Astrocyte (in vitro differentiated cells and primary cell): ENCODE measurements at regions not wholly inside any gene's neighbourhood (a gene's known extent, or its start where the extent isn't known, plus 50 kb on each side); places are given as distances from the start of the nearest gene placed in this dataset.

Experiments
- EZH2 ChIP-seq: IDR thresholded peaks from 2 replicates; pipeline ENCODE4 v1.6.1; 2012; ENCODE audit warnings: mild to moderate bottlenecking, low read length, inconsistent platforms; ENCODE audit not compliant: insufficient read depth
- TF ChIP-seq, protein P1 (sequence below): IDR thresholded peaks from 2 replicates; pipeline ENCODE4 v1.5.1; 2011; ENCODE audit warnings: low read depth, mild to moderate bottlenecking, inconsistent platforms, low read length, moderate library complexity; ENCODE audit not compliant: insufficient read depth

DNA sequence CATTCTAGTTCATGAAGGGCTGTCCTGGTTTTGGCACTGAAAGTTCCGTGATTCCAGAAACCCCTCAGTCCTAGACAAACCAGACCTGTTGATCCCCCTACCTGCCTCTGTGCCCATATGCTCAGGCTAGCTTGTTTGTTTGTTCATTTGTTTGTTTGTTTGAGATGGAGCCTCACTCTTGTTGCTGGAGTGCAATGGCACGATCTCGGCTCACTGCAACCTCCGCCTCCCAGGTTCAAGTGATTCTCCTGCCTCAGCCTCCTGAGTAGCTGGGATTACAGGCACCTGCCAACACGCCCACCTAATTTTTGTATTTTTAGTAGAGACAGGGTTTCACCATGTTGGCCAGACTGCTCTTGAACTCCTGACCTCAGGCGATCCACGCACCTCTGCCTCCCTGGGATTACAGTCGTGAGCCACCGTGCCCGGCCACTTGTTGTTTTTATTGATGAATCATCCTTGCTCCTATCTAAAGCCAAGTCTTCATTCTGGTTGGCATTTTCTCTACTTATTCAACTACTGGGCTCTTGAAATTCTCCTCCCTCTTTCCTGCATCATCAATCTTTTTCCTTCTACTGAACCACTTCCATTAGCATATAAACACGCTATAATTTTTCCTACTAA lies 86.3 kb upstream of the BMP2K start:
- TF ChIP-seq, protein P1, sequence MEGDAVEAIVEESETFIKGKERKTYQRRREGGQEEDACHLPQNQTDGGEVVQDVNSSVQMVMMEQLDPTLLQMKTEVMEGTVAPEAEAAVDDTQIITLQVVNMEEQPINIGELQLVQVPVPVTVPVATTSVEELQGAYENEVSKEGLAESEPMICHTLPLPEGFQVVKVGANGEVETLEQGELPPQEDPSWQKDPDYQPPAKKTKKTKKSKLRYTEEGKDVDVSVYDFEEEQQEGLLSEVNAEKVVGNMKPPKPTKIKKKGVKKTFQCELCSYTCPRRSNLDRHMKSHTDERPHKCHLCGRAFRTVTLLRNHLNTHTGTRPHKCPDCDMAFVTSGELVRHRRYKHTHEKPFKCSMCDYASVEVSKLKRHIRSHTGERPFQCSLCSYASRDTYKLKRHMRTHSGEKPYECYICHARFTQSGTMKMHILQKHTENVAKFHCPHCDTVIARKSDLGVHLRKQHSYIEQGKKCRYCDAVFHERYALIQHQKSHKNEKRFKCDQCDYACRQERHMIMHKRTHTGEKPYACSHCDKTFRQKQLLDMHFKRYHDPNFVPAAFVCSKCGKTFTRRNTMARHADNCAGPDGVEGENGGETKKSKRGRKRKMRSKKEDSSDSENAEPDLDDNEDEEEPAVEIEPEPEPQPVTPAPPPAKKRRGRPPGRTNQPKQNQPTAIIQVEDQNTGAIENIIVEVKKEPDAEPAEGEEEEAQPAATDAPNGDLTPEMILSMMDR = no peak
- TF ChIP-seq EZH2 = no peak
